ENCODE measurements at regions not wholly inside any gene's neighbourhood (a gene's known extent, or its start where the extent isn't known, plus 50 kb on each side); places are given as distances from the start of the nearest gene placed in this dataset.

GRCh38 chr2:34012715-34013302 lies 413.7 kb upstream of the FAM98A start:
- CTCF ChIA-PET, result no interaction called here

GRCh38 chr2:34011684-34012083 lies 412.6 kb upstream of the FAM98A start:
- ChIA-PET CTCF (no interaction called here), POLR2A (no interaction called here)

More at GRCh38 chr2:34012715-34013302, 413.7 kb upstream of the FAM98A start:
- POLR2A ChIA-PET, result no interaction called here

GRCh38 chr2:34005901-34006300 lies 406.8 kb upstream of the FAM98A start:
- POLR2A ChIA-PET, result no interaction called here

GRCh38 chr2:34004936-34005335 lies 405.8 kb upstream of the FAM98A start:
- ChIA-PET POLR2A (no interaction called here), CTCF (no interaction called here)

More at GRCh38 chr2:34005901-34006300, 406.8 kb upstream of the FAM98A start:
- CTCF ChIA-PET, result no interaction called here

DNA sequence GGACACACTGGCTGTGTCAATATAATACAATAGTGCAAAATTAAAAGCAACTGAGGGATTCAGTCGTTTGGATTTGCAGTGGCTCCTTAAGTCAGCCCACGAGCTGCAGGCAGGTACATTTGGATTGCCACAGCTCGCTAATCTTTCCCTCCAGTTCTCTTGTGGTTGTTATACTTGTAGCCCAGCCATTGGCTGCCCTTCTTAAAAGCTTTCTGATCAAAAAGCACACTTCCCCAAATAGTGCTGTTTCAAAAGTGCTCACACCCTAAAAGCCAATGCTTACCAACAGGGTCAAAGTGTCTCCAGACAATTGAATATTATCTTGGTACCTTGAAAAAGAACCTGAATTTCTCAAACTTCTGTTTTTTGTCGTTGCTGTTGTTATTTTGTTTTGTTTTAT lies 404.7 kb upstream of the FAM98A start:
- CTCF ChIA-PET, result no interaction called here
- POLR2A ChIA-PET, result no interaction called here

- CTCF ChIA-PET, result no interaction called here
Measured at GRCh38 chr2:34001557-34001956, 402.5 kb upstream of the FAM98A start.

GRCh38 chr2:33984131-33984530 lies 385.0 kb upstream of the FAM98A start:
- ChIA-PET POLR2A (no interaction called here), CTCF (no interaction called here)

More at GRCh38 chr2:34001557-34001956, 402.5 kb upstream of the FAM98A start:
- POLR2A ChIA-PET, result no interaction called here

DNA sequence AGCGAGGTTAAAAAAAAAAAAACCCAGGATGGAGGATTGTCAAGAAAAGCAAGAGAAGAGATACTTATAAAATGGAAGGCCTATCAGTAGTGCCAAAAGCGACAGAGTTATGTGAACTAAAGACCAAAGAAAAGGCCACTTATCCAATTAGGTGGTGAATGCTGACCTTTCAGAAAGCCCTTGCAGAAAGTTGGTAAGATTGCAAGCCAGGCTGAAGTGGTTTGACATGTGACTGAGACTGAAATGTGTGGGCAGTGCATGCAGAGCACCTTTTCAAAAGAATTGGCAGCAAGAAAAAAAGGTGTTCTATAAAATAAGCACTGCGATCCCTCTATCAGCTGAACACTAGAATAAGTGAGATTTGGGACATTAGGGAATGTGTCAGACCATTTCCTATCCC lies 379.4 kb upstream of the FAM98A start:
- ChIA-PET CTCF (no interaction called here), POLR2A (no interaction called here)

GRCh38 chr2:33975498-33975897 lies 376.4 kb upstream of the FAM98A start:
- ChIA-PET POLR2A (no interaction called here), CTCF (interaction anchor here (0.7 kb wide), 1 partner anchor 70 kb away, joined by 4 read pairs; no protein-coding TSS in a partner anchor)

GRCh38 chr2:33967103-33967502 lies 368.0 kb upstream of the FAM98A start:
- ChIA-PET CTCF (no interaction called here), POLR2A (no interaction called here)

- ChIA-PET POLR2A (no interaction called here), CTCF (no interaction called here)
Measured at GRCh38 chr2:33958591-33958990, 359.5 kb upstream of the FAM98A start.

- ChIA-PET POLR2A (no interaction called here), CTCF (no interaction called here)
Measured at GRCh38 chr2:33949371-33949770, 350.3 kb upstream of the FAM98A start.

- POLR2A ChIA-PET, result no interaction called here
Measured at GRCh38 chr2:33946193-33946592, 347.1 kb upstream of the FAM98A start.

DNA sequence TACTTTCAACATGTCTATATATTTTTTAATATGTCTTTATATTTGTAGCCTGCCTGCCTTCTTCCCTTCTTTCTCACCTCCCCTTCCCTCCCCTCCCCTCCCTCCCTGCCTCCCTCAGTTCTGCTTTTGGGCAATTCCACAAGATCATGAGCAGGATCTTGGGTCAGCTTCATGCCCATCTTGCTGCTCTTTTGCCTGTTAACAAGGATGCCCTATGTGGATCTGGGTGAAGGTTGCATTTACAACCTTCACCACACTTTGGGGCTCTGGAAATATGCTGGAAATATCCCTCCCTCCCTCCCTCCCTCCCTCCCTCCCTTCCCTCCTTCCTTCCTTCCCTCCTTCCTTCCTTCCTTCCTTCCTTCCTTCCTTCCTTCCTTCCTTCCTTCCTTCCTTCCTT lies 334.1 kb upstream of the FAM98A start:
- CTCF ChIA-PET, result no interaction called here
- POLR2A ChIA-PET, result no interaction called here

More at GRCh38 chr2:33946193-33946592, 347.1 kb upstream of the FAM98A start:
- CTCF ChIA-PET, result no interaction called here

- CTCF ChIA-PET, result no interaction called here
- POLR2A ChIA-PET, result no interaction called here
Measured at GRCh38 chr2:33931164-33931563, 332.1 kb upstream of the FAM98A start.

- ChIA-PET POLR2A (no interaction called here), CTCF (no interaction called here)
Measured at GRCh38 chr2:33929467-33929866, 330.4 kb upstream of the FAM98A start.

DNA sequence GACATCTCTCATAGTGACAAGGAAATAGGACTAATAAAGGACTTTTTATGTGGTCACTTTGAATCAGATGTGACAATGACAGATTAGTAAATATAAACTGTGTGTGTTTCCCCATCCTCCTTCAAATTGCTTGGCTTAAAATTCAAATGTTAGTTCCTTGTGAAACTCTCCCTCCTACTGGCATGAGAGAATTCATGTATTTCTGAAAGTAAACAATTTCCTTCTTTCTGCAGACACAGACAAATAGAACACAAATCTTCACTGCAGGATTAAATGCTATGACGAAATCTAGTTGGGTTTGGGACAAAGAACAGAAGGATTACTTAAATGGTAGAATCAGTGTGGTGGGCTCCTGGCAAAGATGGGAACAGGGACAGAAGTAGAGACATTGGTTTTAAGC lies 328.7 kb upstream of the FAM98A start:
- ChIA-PET POLR2A (no interaction called here), CTCF (no interaction called here)

DNA sequence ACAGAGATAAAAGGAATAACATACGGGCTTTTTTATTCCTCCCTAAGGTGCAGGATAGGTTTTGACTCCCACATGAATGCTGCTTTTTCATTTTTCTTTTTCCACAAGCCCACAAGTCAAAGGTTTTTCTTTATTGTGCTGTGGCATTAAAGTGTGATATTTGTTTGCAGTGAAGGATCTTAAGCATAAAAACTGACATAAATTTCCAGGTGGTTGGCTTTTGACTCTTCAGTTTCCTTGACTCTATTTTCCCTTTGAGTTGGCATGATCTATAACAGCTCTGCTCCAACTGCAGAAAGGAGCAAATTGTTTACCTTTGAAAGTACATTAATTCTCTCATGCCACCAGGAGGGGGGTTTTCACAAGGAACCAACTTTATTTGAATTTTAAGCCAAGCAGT lies 326.2 kb upstream of the FAM98A start:
- POLR2A ChIA-PET, result no interaction called here
- CTCF ChIA-PET, result no interaction called here

GRCh38 chr2:33924586-33925169 lies 325.6 kb upstream of the FAM98A start:
- POLR2A ChIA-PET, result no interaction called here
- CTCF ChIA-PET, result no interaction called here

- ChIA-PET CTCF (no interaction called here), POLR2A (no interaction called here)
Measured at GRCh38 chr2:33917252-33917651, 318.2 kb upstream of the FAM98A start.

- ChIA-PET POLR2A (no interaction called here), CTCF (no interaction called here)
Measured at GRCh38 chr2:33913071-33913616, 314.0 kb upstream of the FAM98A start.

DNA sequence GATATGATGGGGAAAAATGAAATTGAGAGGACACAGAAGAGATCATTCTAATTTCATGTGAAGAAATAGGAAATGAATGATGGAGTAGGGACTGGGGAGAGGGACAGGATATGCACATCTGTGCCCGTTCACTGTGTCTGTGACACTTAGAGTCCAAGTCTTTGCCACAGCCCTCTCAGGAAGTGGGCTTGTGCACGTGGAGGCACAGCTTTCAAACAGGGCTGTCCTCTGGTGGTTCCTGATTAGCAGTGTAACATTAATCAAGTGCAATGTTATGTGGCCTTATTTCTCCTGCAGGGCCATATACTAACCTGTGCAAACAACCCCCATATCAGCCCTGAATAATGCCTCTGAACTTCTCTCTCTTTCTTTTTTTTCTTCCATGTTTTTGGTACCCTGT lies 312.2 kb upstream of the FAM98A start:
- POLR2A ChIA-PET, result no interaction called here
- CTCF ChIA-PET, result no interaction called here
